ENCODE measurements at regions not wholly inside any gene's neighbourhood (a gene's known extent, or its start where the extent isn't known, plus 50 kb on each side); places are given as distances from the start of the nearest gene placed in this dataset.

DNA sequence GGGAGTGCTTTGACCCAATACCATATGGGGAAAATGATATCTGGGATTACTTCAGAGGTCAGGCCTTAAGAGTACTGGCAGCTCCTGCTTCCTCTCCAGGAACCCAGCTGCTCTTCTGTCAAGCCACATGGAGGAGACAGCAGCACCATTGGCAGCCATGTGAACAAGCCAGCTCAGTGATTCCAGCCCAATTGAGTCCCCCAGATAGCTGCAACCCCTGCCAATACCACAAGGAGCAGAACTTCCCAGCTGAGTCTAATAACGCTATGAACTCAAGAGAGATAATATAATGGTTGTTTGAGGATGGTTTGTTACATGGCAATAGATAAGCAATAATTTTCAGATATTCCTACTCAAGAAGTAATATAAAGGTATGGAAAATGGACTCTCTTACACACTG, 126.8 kb upstream of the CPNE4 start:
- TF ChIP-seq POLR2A (IDR thresholded peaks at IDR 0.05; ENCODE audit: low read length) (no peak), GATA1 (IDR thresholded peaks at IDR 0.05; ENCODE audit: low read depth, low read length) (no peak)
